HepG2 (cell line): ENCODE measurements at regions not wholly inside any gene's neighbourhood (a gene's known extent, or its start where the extent isn't known, plus 50 kb on each side); places are given as distances from the start of the nearest gene placed in this dataset.

Source experiments
- BRD4 ChIP-seq: sonication (generic); formaldehyde crosslinking; IDR thresholded peaks from 2 replicates; pipeline ENCODE4 v1.4.0; 2020; ENCODE audit warnings: missing genetic modification reagents
- DBP ChIP-seq: sonication (generic); formaldehyde crosslinking; IDR thresholded peaks from 2 replicates; pipeline ENCODE4 v1.4.0; 2020; ENCODE audit warnings: missing genetic modification reagents; ENCODE audit errors: not compliant biosample characterization
- ETV5 ChIP-seq: IDR thresholded peaks from 2 replicates; pipeline ENCODE4 v1.6.1; 2018; ENCODE audit warnings: missing biosample characterization, missing genetic modification reagents, inconsistent platforms, borderline replicate concordance
- HNRNPL ChIP-seq: fragments of 200-400 bp; formaldehyde crosslinking; IDR thresholded peaks from 2 replicates; pipeline ENCODE4 v1.6.1; 2017; ENCODE audit warnings: mild to moderate bottlenecking, low read depth, low read length
- JUN ChIP-seq: sonication (generic); formaldehyde crosslinking; IDR thresholded peaks from 2 replicates; pipeline ENCODE4 v1.4.0; 2020; ENCODE audit warnings: mild to moderate bottlenecking, missing genetic modification reagents
- NR2F2 ChIP-seq: IDR thresholded peaks from 2 replicates; pipeline ENCODE4 v1.6.1; 2012; ENCODE audit warnings: low read depth, inconsistent platforms, borderline replicate concordance
- RXRB ChIP-seq: IDR thresholded peaks from 2 replicates; pipeline ENCODE4 v1.6.1; 2016; ENCODE audit warnings: borderline replicate concordance, missing genetic modification reagents, missing compliant biosample characterization
- SIN3B ChIP-seq: fragments of 150-350 bp; IDR thresholded peaks from 2 replicates; pipeline ENCODE4 v1.6.1; 2014; ENCODE audit warnings: low read length
- SPEN ChIP-seq: sonication (generic); formaldehyde crosslinking; IDR thresholded peaks from 2 replicates; pipeline ENCODE4 v1.5.1; 2020; ENCODE audit warnings: low read depth, mild to moderate bottlenecking, missing genetic modification reagents
- SRY ChIP-seq: sonication (generic); formaldehyde crosslinking; IDR thresholded peaks from 2 replicates; pipeline ENCODE4 v1.8.0; 2022; ENCODE audit warnings: mild to moderate bottlenecking, missing genetic modification reagents
- STAT6 ChIP-seq: sonication (generic); formaldehyde crosslinking; IDR thresholded peaks from 2 replicates; pipeline ENCODE4 v1.4.0; 2020; ENCODE audit warnings: missing genetic modification reagents, mild to moderate bottlenecking, borderline replicate concordance
- TBL1XR1 ChIP-seq: fragments of 150-350 bp; IDR thresholded peaks from 2 replicates; pipeline ENCODE4 v1.6.1; 2014; ENCODE audit warnings: borderline replicate concordance, low read length; ENCODE audit not compliant: partially characterized antibody
- TEAD3 ChIP-seq: optimal IDR thresholded peaks from 2 replicates; pipeline ENCODE3; 2016; ENCODE audit warnings: borderline replicate concordance
- ZBTB33 ChIP-seq: sonication (generic); formaldehyde crosslinking; IDR thresholded peaks from 2 replicates; pipeline ENCODE4 v1.4.0; 2020; ENCODE audit warnings: missing genetic modification reagents
- ZHX1 ChIP-seq: sonication (generic); formaldehyde crosslinking; IDR thresholded peaks from 2 replicates; pipeline ENCODE4 v1.8.1; 2022; ENCODE audit warnings: low read depth, mild to moderate bottlenecking, missing genetic modification reagents
- ZNF749 ChIP-seq: sonication (generic); formaldehyde crosslinking; IDR thresholded peaks from 2 replicates; pipeline ENCODE4 v1.8.0; 2022; ENCODE audit warnings: mild to moderate bottlenecking, missing genetic modification reagents, moderate library complexity, borderline replicate concordance
- TF ChIP-seq, protein P1 (sequence below): sonication (generic); formaldehyde crosslinking; IDR thresholded peaks from 2 replicates; pipeline ENCODE4 v1.5.0; 2020; ENCODE audit warnings: mild to moderate bottlenecking, missing genetic modification reagents

DNA sequence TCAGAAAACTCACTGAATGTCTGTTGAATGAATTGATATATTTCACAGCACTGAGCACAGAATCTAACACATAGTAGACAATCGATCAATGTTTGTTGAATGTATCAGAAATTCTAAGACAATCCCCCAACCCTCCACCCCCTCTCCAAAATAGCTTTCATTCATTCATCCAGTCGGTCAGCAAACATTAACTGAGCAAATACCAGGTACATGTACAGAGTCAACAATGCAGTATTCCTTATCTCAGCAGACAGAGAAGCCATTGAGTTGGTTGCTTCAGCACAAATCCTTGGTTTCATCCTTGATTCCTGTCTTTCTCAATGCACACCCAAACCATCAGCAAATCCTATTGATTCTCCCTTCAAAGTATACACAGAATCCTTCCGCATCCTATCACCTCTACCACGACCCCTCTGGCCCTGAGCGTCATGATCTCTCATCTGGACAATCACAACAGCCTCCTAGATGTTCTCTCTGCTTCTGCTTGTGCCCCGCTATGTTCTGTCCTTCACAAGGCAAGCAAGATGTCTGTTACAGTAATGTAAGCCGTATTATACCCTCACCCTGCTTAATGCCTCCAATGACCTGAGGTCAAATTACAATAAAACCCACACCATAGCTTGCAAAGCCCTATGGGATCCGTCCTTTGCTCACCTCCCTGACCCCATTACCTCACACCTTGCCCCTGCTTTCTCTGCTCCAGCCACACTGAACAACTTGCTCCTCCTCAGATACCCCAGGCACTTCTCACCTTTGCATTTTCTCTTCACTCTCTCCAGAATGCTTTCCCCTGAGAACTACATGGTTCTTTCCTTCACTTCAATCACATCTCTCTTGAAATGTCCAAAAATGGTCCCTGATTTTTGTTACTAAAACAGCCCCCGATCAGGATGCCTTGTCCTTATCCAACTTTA is 738.1 kb upstream of the TBX3 start (continued):
- TF ChIP-seq, protein P1, sequence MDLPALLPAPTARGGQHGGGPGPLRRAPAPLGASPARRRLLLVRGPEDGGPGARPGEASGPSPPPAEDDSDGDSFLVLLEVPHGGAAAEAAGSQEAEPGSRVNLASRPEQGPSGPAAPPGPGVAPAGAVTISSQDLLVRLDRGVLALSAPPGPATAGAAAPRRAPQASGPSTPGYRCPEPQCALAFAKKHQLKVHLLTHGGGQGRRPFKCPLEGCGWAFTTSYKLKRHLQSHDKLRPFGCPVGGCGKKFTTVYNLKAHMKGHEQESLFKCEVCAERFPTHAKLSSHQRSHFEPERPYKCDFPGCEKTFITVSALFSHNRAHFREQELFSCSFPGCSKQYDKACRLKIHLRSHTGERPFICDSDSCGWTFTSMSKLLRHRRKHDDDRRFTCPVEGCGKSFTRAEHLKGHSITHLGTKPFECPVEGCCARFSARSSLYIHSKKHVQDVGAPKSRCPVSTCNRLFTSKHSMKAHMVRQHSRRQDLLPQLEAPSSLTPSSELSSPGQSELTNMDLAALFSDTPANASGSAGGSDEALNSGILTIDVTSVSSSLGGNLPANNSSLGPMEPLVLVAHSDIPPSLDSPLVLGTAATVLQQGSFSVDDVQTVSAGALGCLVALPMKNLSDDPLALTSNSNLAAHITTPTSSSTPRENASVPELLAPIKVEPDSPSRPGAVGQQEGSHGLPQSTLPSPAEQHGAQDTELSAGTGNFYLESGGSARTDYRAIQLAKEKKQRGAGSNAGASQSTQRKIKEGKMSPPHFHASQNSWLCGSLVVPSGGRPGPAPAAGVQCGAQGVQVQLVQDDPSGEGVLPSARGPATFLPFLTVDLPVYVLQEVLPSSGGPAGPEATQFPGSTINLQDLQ (CRISPR knock-in tag), result no peak
- TF ChIP-seq STAT6 (CRISPR knock-in tag), result peak; percentile 69; the same call in 1 of the 2 replicates
- no peak for TF ChIP-seq SRY (CRISPR knock-in tag)
- peak; percentile 66; the same call in 1 of the 2 replicates for TF ChIP-seq SPEN
- TF ChIP-seq ZNF749 (CRISPR knock-in tag), result no peak
- TF ChIP-seq ZBTB33 (CRISPR knock-in tag), result peak; percentile 44; the same call in 1 of the 2 replicates
- TF ChIP-seq NR2F2, result peak; percentile 96
- TF ChIP-seq JUN (CRISPR knock-in tag), result peak; percentile 37; the same call in 1 of the 2 replicates
- TF ChIP-seq RXRB, result peak; percentile 89
- no peak for TF ChIP-seq SIN3B
- no peak for TF ChIP-seq HNRNPL
- peak; percentile 92 for TF ChIP-seq TEAD3
- 0 out of 2 replicates have a peak, but pooled peaks have one; percentile 51 for TF ChIP-seq ZHX1 (CRISPR knock-in tag)
- TF ChIP-seq TBL1XR1, result no peak
- peak; percentile 74 for TF ChIP-seq BRD4
- peak; percentile 97 for TF ChIP-seq ETV5 (CRISPR knock-in tag)
- TF ChIP-seq DBP (CRISPR knock-in tag), result no peak
